NCI-H1417 (cell line): ENCODE measurements at regions not wholly inside any gene's neighbourhood (a gene's known extent, or its start where the extent isn't known, plus 50 kb on each side); places are given as distances from the start of the nearest gene placed in this dataset.
"Not testable (repeated sequence)": the region's sequence is repeated elsewhere in the genome, so short reads cannot be mapped to it uniquely, and the experiment has no call there.

Experiments used
- DNase-seq, 3 experiments: peaks; one replicate each; lab custom pipeline; 2025; lab: John Stamatoyannopoulos, UW

GRCh38 chr7:21314954-21315353 lies 112.9 kb upstream of the SP4 start:
- no peak for DNase-seq

DNA sequence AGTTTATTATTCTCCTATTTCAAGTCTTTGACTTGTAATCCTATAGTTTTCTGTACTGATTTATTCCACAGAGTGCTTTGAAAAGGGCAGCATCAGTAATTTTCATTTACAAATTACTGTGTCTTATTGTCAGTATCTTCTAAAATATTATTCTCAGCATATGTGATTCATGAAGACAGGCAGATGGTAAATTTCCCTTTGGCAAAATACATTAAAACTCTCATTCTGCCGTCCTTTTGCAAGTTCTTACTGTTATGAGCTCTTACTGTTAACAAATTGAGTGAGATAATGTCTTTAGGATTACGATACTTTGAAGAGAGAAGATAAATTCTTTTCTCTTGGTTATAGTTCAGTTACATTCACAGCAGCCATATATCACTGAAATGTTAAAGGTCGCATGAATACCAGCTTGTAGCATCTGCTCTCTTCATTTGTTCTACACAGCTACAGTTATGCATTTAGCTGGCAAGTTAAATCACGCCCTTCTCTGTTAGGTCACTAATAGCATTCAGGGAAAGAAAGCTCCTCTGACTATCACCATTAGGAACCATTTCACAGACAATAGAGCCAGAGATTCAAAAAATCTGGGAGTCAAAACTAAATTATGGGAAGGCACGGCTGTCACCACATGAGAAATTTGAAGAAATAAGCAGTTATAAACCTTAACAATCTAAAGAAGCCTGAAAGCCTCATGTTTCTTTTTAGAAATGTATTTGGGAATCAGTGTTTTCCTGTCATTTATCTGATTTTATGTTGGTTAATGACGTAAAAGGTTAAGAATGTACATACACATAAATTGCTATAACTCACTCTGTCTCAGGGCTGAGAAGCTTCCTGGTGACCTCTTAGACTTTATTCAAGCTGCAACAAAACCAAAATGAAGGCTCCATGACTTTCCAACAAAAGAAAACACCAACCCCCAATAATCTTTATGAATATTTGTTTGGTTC lies 109.6 kb upstream of the SP4 start:
- DNase-seq, result peak in 2 of 3 experiments; percentile 35 to 75

DNA sequence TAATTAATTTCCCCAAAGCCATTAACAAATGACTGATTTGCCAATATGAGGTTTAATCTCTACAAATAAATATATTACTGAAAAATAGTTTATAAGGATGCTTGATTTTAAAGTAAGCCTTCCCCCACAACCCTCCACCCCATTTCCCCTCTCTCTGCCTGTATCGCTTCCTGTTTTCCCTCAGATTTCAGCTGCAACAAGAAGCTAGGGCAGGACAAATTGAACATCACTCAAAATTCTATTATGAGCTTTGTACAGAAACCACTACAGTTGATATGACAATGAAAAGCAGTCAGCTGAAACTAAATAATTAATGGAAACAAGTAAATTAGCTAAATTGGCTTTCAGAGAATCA lies 109.0 kb upstream of the SP4 start:
- no peak for DNase-seq

GRCh38 chr7:21326241-21326640 lies 101.6 kb upstream of the SP4 start:
- no peak for DNase-seq

DNA sequence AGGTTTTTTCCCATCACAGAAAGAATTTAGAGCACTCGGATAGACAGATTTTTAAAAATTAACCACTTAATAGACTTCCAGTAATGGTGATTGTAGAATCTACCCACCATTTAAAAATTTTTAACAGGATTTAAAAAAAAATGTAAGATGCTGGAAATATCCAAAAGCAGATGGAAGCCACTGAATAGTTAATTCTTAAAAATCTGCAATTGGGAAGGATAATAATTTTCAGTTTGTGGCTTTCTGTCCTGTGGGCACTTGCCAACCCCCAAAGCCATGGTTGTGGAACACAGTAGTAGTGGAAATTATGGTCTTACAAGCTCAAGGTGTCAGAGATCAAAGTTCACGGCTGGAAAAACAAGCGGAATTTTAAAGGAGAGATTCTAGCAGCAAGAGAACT lies 101.0 kb upstream of the SP4 start:
- no peak for DNase-seq

- DNase-seq, result no peak
Observed at GRCh38 chr7:21327422-21328409, 100.2 kb upstream of the SP4 start.

DNA sequence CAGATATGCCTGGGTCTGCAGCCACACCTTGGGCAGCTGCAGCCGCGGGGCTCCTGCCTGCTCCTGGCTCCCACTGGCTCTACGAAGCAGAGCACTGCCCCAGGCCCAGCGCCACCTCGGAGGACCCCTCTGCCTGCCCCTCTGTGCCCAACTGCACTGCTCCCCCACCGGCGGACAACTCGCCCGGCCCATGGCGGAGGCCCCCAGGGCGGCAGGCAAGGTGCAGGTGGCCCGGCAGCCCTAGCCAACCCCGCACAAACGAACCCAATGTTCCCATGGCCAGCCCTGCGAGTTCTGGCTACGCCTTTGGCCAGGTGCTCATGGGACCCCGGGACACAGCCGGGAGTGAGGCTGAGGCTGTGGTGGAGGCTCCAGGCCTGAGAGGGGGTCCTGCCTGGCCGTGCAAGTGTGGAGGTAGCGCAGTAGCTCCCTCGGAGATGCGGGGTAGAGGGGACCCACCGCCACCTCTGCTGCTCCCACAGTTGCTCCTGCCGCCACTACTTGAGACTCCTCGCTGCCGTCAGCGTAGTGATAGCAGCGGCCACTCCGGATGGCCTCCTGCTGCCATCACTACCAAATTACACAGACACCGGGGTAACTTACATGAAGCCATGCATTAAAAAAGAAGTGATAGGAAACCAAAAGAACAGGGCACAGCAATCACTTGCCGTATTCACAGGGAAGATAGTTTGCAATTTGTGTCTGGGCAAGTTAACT lies 97.3 kb upstream of the SP4 start:
- DNase-seq, result no peak

DNA sequence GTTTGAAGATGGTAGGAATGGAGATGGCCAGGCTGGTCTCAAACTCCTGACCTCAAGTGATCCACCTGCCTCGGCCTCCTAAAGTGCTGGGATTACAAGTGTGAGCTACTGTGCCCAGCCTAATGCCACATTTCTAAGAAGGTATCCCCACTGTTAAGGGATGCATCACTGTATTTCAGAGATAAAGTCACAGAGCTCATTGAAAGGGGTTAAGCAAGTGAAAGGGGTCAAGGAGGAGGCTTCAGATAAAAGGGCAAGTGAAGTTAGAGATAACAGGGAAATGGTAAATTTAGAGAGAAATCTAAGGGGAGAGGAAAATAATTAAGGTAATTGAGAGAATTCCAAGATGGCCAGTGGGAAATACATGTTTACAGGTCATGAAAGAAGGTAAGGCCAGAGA lies 93.0 kb upstream of the SP4 start:
- DNase-seq, result no peak

DNA sequence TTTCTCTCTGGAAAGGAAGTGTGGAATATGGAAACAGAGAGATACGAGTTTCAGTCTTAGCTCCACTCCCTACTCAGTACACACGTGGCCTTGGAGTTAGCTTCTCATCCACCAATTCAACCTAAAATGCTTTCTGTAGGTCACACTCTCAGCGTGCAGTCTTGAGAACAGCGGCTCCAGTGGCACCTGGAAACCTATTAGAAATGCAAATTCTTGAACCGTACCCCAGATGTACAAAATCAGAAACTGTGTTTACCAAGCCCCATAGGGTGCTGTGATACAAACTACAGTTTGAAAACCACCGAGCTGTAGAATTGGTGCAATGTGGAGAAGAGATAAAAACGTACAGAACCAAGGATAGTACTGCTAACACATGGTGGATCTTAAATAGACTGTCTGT lies 91.1 kb upstream of the SP4 start:
- DNase-seq, result no peak

- no peak for DNase-seq
Observed at GRCh38 chr7:21338728-21339164, 89.1 kb upstream of the SP4 start.

- DNase-seq, result not testable (repeated sequence)
Observed at GRCh38 chr7:21344900-21345299, 83.0 kb upstream of the SP4 start.

DNA sequence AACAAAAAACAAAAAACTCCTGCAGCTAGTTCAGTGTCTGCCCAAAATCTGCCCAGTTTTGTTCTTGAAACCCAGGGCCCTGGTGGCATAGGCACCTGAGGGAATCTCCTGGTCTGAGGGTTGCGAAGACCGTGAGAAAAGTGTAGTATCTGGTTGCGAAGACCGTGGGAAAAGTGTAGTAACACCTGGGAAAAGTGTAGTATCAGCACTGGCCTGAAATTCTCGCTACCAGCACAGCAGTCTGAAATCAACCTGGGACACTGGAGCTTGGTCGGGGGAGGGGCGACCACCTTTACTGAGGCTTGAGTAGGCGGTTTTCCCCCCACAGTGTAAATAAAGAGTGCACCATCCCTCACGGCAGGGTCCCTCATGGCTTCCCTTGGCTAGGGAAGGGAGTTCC lies 82.5 kb upstream of the SP4 start:
- DNase-seq, result no peak

- no peak for DNase-seq
Observed at GRCh38 chr7:21346297-21346696, 81.6 kb upstream of the SP4 start.

- DNase-seq, result no peak
Observed at GRCh38 chr7:21352540-21353387, 75.1 kb upstream of the SP4 start.

GRCh38 chr7:21353388-21353780 lies 74.5 kb upstream of the SP4 start:
- no peak for DNase-seq

- DNase-seq, result no peak
Observed at GRCh38 chr7:21354284-21354683, 73.6 kb upstream of the SP4 start.

GRCh38 chr7:21355406-21355874 lies 72.4 kb upstream of the SP4 start:
- DNase-seq, result no peak

DNA sequence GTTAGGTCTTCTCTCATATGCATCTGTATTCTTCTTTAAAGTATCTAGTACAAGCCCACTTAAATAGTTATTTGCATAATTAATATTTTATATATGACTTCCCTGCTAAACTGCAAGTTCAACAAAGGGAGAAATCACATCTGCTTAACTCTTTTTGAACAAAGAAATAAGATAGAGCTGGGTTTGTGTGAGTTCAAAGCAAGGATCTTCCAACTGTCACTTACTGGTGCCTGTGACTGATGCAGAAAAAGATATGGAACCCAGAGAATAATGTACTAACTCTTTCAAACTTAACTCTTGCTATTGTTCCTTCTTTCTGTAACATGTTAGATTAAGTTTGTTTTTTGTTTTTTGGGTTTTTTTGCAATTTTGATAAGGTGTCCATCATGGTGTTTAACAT lies 71.3 kb upstream of the SP4 start:
- DNase-seq, result no peak

- DNase-seq, result no peak
Observed at GRCh38 chr7:21357151-21358097, 70.5 kb upstream of the SP4 start.

DNA sequence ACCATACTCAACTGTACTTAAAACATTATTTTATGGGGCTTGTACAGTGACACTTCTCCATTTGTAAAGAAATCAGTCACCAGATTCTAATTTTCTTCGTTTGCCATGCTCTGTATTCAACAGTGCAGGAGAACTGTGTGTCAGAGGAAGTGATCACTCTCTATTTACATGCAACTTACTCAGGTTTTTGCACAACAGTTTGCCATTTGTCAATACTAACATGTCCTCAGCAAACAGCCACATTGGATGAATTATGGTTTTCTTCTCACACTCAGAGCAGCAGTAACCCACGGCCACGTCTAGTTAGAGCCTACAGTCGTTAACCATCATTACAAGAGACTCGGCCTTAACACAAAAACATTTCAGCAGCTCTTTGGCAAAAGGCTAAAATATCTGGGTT lies 69.2 kb upstream of the SP4 start:
- DNase-seq, result peak; percentile 6 to 36 (median 13)
